K562 (cell line): ENCODE measurements at regions not wholly inside any gene's neighbourhood (a gene's known extent, or its start where the extent isn't known, plus 50 kb on each side); places are given as distances from the start of the nearest gene placed in this dataset.

Experiments
- BCL6 ChIP-seq: fragments of 250-450 bp; sonication (Bioruptor Pico); IDR thresholded peaks from 2 replicates; pipeline ENCODE4 v1.4.0; 2020
- POLR2A ChIP-seq: fragments of 450-650 bp; conservative IDR thresholded peaks from 2 replicates; pipeline ENCODE4 v1.6.1; 2016
- SP2 ChIP-seq: IDR thresholded peaks from 2 replicates; pipeline ENCODE4 v1.6.1; 2011; ENCODE audit warnings: mild to moderate bottlenecking, low read depth, low read length, moderate library complexity; ENCODE audit not compliant: poor library complexity, severe bottlenecking; ENCODE audit errors: extremely low read depth
- SRSF7 ChIP-seq: fragments of 200-400 bp; formaldehyde crosslinking; optimal IDR thresholded peaks from 2 replicates; pipeline ENCODE3; 2017; ENCODE audit warnings: mild to moderate bottlenecking, low read depth, low read length
- ZFP36 ChIP-seq: fragments of 150-350 bp; IDR thresholded peaks from 2 replicates; pipeline ENCODE4 v1.6.1; 2018; ENCODE audit warnings: low read length, low read depth; ENCODE audit not compliant: partially characterized antibody

DNA sequence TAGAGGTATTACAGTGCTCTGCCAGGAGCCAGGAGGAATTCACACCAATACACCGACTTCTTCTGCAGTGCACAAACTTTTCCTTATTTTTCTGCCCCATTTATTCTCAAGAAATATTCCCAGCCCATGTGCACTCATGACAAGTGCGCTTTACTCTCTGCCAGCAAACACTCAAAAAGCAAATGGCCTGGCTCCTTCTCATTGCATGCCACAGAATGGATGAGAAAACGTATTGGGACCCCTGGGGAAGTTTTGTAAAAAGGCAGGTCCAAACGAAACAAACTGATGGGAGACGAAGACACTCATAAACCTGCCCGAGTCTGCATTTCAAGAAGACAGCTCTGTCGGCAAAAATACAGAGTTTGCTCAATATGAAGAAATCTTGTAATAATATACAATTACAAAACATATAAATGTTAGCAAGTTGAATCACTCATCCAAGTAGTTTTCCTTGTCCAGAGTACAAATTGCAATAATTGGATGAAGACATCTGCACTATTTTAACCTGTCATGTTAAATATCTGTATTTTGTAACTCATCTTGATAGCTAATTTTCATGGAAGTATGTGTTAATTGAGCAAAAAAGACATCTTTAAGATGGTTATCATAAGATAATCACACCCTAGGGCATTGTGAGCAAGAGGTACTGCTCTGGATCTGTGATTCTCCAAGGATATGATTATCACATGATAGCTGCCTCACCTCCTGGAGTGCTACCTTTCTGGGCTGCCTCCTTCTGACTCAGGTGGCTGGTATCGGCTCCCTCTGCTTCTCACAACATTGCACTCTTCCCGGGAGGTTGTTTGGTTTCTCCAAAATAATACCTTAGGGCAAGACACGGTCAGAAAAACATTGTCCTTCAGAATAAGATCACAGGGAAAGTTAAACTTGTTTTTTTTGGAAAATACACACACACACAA, 260.8 kb upstream of the G2E3 start:
- TF ChIP-seq POLR2A (no peak), BCL6 (CRISPR knock-in tag) (no peak), ZFP36 (no peak), SP2 (no peak), SRSF7 (no peak)
